GM12878 (cell line): ENCODE measurements at regions not wholly inside any gene's neighbourhood (a gene's known extent, or its start where the extent isn't known, plus 50 kb on each side); places are given as distances from the start of the nearest gene placed in this dataset.

Experiments used
- ATAC-seq: fragments of 200-7000 bp; cut with Tn5 transposase; 3 replicates; pipeline ENCODE4 v1.9.1; 2020; ENCODE audit warnings: mild to moderate bottlenecking, moderate library complexity
- BruUV-seq: library from RNA; stranded (reverse); fragments of 400-500 nt; replicated peaks from 2 replicates; lab custom pipeline; 2021; lab: Mats Ljungman, UMichigan
- CTCF ChIA-PET: fragments of 300-600 bp; sonication (Branson Sonifier 250); formaldehyde crosslinking; extraction: SDS; loops from one replicate; lab custom pipeline; 2021; ENCODE audit warnings: inconsistent platforms; lab: Yijun Ruan, JAX
- POLR2A ChIA-PET: fragments of 350-600 bp; formaldehyde crosslinking; extraction: SDS; loops from one replicate; lab custom pipeline; 2021; ENCODE audit warnings: inconsistent platforms; lab: Charles Lee
- RAD21 ChIA-PET: fragments of 300-600 bp; sonication (Branson Sonifier 250); formaldehyde crosslinking; loops from one replicate; lab custom pipeline; 2023; ENCODE audit warnings: antibody characterized with exemption; ENCODE audit not compliant: unreplicated experiment; lab: Charles Lee
- SMC1A ChIA-PET: fragments of 300-600 bp; sonication (Branson Sonifier 250); formaldehyde crosslinking; loops from one replicate; lab custom pipeline; 2023; ENCODE audit not compliant: unreplicated experiment, uncharacterized antibody; lab: Charles Lee
- DNase-seq: peaks from one replicate; pipeline ENCODE4 v3.0.0-alpha.2; 2011; ENCODE audit warnings: low read depth, low spot score
- FAIRE-seq: peaks from 3 replicates; lab custom pipeline; 2011; peaks lifted over from hg19 to GRCh38; lab: Jason Lieb, UNC
- H2AFZ ChIP-seq: 2 replicates; pipeline ENCODE4 v1.6.0; 2011; ENCODE audit warnings: low read depth, low read length, control low read depth; ENCODE audit not compliant: control insufficient read depth
- H3K27ac ChIP-seq: 2 replicates; pipeline ENCODE4 v1.5.1; 2011; ENCODE audit warnings: control low read depth; ENCODE audit not compliant: control insufficient read depth, insufficient read depth
- H3K27me3 ChIP-seq, 2 experiments: replicated peaks in 1 of 2; 2 replicates each; pipeline versions ENCODE4 v1.6.0 to v1.6.1; 2011; ENCODE audit warnings: low read length in 1 of 2; ENCODE audit not compliant: control insufficient read depth in 2 of 2, insufficient read depth in 2 of 2
- H3K36me3 ChIP-seq, 2 experiments: 2 replicates each; pipeline ENCODE4 v1.5.1; 2011; ENCODE audit warnings: low read length in 1 of 2; ENCODE audit not compliant: control insufficient read depth in 2 of 2, insufficient read depth in 2 of 2
- H3K4me1 ChIP-seq: 2 replicates; pipeline ENCODE4 v1.6.1; 2011; ENCODE audit warnings: mild to moderate bottlenecking, low read length, moderate library complexity, mixed read lengths; ENCODE audit not compliant: control insufficient read depth, insufficient read depth
- H3K4me2 ChIP-seq: 2 replicates; pipeline ENCODE4 v1.6.0; 2011; ENCODE audit warnings: control low read depth; ENCODE audit not compliant: control insufficient read depth, insufficient read depth
- H3K4me3 ChIP-seq: fragments of 200-600 bp; sonication (generic); 2 replicates; pipeline ENCODE4 v1.5.1; 2016
- H3K79me2 ChIP-seq: 2 replicates; pipeline ENCODE4 v1.6.0; 2011; ENCODE audit warnings: low read length; ENCODE audit not compliant: control insufficient read depth, insufficient read depth
- H3K9ac ChIP-seq: 2 replicates; pipeline ENCODE4 v1.8.0; 2011; ENCODE audit warnings: low read length, control low read depth, mixed read lengths; ENCODE audit not compliant: control insufficient read depth, insufficient read depth
- H3K9me3 ChIP-seq: replicated peaks from 3 replicates; pipeline ENCODE4 v1.5.1; 2011; ENCODE audit warnings: mild to moderate bottlenecking, low read length; ENCODE audit not compliant: control insufficient read depth, insufficient read depth
- H4K20me1 ChIP-seq: 2 replicates; pipeline ENCODE4 v1.6.0; 2011; ENCODE audit not compliant: control insufficient read depth, insufficient read depth
- CEBPB ChIP-seq, 2 experiments: fragments of 150-350 bp in 1 of 2; IDR thresholded peaks; 2 replicates each; pipeline ENCODE4 v1.6.1; 2012 to 2014; ENCODE audit warnings: low read depth in 2 of 2, low read length in 2 of 2, borderline replicate concordance in 1 of 2, inconsistent platforms in 1 of 2
- CHD4 ChIP-seq: fragments of 200-600 bp; sonication (generic); IDR thresholded peaks from 2 replicates; pipeline ENCODE4 v1.6.1; 2016; ENCODE audit warnings: mild to moderate bottlenecking
- CTCF ChIP-seq, 3 experiments: IDR thresholded peaks in 2 of 3; conservative IDR thresholded peaks in 1 of 3; 2 replicates each; pipeline ENCODE4 v1.5.1; 2011; ENCODE audit warnings: low read depth in 3 of 3, low read length in 3 of 3, mild to moderate bottlenecking in 3 of 3, control low read depth in 2 of 3, moderate library complexity in 2 of 3, inconsistent platforms in 1 of 3, mixed read lengths in 1 of 3; ENCODE audit not compliant: control insufficient read depth in 2 of 3, insufficient read depth in 1 of 3; ENCODE audit errors: extremely low read depth in 1 of 3
- HDAC6 ChIP-seq: fragments of 200-600 bp; sonication (generic); IDR thresholded peaks from one replicate; pipeline ENCODE4 v1.8.0; 2017; ENCODE audit warnings: antibody characterized with exemption; ENCODE audit not compliant: unreplicated experiment
- KAT2A ChIP-seq: conservative IDR thresholded peaks from 2 replicates; pipeline ENCODE4 v1.6.1; 2011; ENCODE audit warnings: low read depth, low read length; ENCODE audit not compliant: control insufficient read depth
- NR2F1 ChIP-seq: fragments of 450-650 bp; conservative IDR thresholded peaks from 2 replicates; pipeline ENCODE4 v1.6.1; 2017; ENCODE audit warnings: mild to moderate bottlenecking
- WRNIP1 ChIP-seq: IDR thresholded peaks from 2 replicates; pipeline ENCODE4 v1.6.1; 2011; ENCODE audit warnings: low read depth, low read length, improper control_type of control experiment, borderline replicate concordance
- ZBTB11 ChIP-seq: fragments of 450-650 bp; formaldehyde crosslinking; IDR thresholded peaks from 2 replicates; pipeline ENCODE4 v1.5.0; 2022; ENCODE audit warnings: mild to moderate bottlenecking, missing genetic modification characterization
- in situ Hi-C: fragments of 300-500 bp; cut with MboI; formaldehyde crosslinking; loops from 9 replicates; pipeline ENCODE4 v1.14.3; 2018; ENCODE audit warnings: mixed read lengths
- intact Hi-C: fragments of 100-400 bp; cut with micrococcal nuclease; formaldehyde crosslinking; loops from one replicate; pipeline ENCODE4 v1.14.2; 2022; ENCODE audit not compliant: unreplicated experiment

DNA sequence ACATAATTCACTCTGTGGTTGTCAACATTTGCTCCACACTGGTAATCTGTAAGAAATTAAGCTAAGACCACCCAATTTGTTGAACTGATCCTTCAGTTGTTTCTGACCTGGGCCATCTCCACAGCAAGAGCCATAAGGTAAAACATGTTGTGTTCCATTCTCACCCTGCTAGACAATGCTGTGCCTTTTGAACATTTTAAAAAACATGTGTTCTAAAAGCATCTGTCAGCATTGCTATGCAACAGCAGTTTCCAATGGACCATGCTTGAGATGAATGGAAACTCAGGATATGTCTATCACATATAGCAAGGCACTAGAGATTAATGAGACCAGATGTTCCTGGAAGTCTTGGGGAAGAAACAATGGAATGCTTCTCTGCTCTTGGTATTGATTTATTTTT lies 455.1 kb upstream of the RGMB start:
- RAD21 ChIA-PET = no interaction called here
- BruUV-seq = no TSS peak
- Histone ChIP-seq H3K36me3 (no peaks in the 10 kb centered on the region), H3K4me1 (no peaks in the 10 kb centered on the region), H3K9ac (no peak overlapping the region), H3K4me3 (no peak overlapping the region), H3K4me2 (no peak overlapping the region), H3K27me3 (no peaks in the 10 kb centered on the region), H2AFZ (no peak overlapping the region), H3K27ac (no peak overlapping the region), H3K9me3 (no peaks in the 10 kb centered on the region), H3K79me2 (no peaks in the 10 kb centered on the region), H4K20me1 (no peaks in the 10 kb centered on the region)
- POLR2A ChIA-PET = no interaction called here
- in situ Hi-C loops = no loop called here
- TF ChIP-seq NR2F1 = no peak
- no peak for TF ChIP-seq CTCF (IDR thresholded peaks at IDR 0.05 in 2 of 3, conservative IDR thresholded peaks at IDR 0.05 in 1 of 3; ENCODE audit: control insufficient read depth in 2 of 3, extremely low read depth in 1 of 3, insufficient read depth in 1 of 3, low read depth in 3 of 3, low read length in 3 of 3)
- no peak for TF ChIP-seq HDAC6
- no peak for TF ChIP-seq ZBTB11 (CRISPR knock-in tag)
- TF ChIP-seq CEBPB (IDR thresholded peaks at IDR 0.05; ENCODE audit: borderline replicate concordance in 1 of 2, low read depth in 2 of 2, low read length in 2 of 2) = no peak
- no peak for TF ChIP-seq CHD4
- no peak for TF ChIP-seq WRNIP1
- TF ChIP-seq KAT2A = no peak
- CTCF ChIA-PET = no interaction called here
- intact Hi-C loops = no loop called here
- SMC1A ChIA-PET = interaction anchor here (1.3 to 1.5 kb wide), 2 partner anchors 19 to 27 kb away, joined by 3 to 4 read pairs; no protein-coding TSS in a partner anchor
- no peak for FAIRE-seq
- no peak for ATAC-seq
- no peak for DNase-seq
